CD1c-positive myeloid dendritic cell (primary cell): ENCODE measurements at regions not wholly inside any gene's neighbourhood (a gene's known extent, or its start where the extent isn't known, plus 50 kb on each side); places are given as distances from the start of the nearest gene placed in this dataset.

Experiments used
- DNase-seq: peaks from one replicate; pipeline ENCODE4 v3.0.0-alpha.2; 2016; ENCODE audit errors: extremely low spot score

DNA sequence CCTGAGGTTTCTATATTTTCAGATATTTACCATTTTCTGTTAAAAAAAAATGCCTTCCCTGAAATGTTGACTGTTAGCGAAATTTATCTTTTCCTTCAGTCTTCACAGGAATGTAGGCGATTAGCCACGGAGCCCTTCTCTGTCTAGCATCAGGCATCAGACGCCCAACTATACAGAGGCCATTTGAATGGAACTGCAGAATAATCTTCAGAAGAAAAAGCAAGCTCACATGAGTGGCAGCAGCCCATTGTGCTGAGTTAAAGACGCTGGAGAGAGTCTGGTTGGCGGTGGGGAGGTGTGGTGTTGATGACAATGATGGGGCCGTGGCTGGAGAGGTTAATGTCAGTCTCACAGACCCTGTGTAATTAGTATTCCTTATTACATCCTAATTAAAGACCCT, 196.8 kb upstream of the LEF1 start:
- DNase-seq: no peak

DNA sequence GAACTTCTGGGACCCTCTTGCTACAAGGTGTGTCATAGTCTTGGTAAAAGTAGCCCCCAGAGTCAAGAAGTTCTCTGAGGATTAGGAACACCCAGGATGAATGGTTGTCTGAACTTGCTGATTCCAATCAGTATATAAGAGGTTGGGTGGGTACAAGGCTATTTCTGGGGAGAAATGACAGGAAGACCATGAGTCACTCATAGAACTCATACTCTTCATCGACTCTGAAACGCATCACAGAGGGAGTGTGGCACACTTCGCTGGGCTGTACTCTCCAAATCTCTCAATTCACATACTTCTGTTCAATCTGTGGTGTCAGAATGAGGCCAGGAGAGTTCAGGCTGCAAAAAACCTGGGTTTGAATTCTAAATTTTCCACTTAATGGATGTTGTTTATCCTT, 193.2 kb upstream of the LEF1 start:
- no peak for DNase-seq

DNA sequence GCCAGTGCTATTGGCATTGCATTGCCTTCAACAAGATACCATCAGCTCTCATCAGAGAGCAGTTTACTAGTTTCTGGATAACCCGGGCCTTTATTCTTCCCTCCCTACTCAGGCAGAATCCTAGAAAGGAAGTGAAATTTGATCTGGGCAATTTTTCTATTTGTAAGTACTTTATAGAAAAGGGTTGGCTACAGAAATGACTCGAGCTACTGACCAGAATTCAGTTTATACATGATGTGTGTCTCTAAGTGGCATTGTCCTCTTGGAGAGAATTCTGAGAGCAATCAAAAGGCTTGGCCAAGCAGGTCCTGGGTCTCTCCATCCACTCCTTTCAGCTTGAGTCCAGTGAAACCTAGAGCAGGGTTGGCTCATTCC, 192.7 kb upstream of the LEF1 start:
- DNase-seq: no peak

DNA sequence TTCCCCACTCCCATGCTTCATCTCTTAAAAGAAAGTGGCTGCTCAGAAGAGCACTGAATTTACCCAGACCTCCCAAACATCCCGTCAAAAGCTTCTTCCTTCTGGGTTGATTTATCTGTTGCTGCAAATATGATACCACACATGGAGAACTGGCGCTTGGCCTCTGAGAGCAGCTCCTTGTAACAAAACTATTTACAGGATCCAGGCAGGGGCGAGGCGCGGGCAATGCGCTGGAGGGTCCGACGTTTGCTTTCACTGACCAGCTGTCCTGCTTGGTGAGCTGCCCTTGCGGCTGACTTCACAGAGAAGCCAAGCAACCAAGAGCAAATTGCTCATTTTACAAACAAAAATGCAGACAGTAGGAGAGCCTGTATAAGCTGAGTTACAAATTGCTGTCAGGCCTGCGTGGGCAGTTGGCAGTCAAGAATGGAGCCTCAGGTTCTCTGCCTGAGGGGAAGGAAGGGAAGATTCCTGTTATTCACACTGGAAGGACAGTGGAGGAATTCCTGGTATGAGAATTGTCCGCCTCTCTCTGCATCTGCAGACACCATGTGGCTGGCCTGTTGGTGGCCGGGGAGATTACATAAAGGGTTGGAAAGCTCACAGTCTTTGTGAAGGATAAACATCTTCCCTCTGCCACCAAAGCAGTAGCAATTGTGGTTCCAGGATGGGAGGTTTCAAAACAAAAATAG, 192.2 kb upstream of the LEF1 start:
- DNase-seq: no peak

DNA sequence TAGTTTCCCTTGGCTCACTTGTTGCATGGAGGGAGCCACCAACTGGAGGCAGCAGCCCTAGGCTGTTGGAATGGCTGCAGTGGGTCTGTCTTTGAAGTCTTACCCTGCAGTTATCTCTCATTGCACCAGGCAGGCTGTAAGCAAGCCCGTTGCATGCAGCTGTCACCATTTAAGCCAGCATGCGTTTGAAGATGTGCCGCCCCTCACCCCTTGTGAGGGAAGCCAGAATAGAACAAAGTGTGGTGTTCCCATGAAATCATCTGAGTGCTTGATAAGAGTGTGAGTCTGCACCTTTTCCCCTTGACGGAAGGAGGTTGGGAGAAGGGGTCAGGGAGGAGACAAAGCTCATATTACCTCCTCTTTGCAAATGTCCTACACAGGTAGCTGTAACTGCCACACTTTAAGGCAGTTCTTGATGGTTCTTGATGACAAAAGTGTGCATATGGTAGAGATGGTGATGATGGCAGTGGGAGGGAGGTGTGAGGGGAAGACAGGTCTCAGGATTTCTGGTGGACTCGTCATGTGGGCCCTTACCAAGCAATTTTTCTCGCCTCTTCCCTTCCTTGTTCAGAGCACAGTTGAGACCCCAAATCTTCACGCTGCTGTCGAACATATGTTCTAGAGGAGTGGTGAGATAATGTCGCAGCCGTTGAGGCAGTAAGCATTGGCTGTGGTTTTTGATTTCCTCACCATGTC, 191.4 kb upstream of the LEF1 start:
- DNase-seq: no peak

DNA sequence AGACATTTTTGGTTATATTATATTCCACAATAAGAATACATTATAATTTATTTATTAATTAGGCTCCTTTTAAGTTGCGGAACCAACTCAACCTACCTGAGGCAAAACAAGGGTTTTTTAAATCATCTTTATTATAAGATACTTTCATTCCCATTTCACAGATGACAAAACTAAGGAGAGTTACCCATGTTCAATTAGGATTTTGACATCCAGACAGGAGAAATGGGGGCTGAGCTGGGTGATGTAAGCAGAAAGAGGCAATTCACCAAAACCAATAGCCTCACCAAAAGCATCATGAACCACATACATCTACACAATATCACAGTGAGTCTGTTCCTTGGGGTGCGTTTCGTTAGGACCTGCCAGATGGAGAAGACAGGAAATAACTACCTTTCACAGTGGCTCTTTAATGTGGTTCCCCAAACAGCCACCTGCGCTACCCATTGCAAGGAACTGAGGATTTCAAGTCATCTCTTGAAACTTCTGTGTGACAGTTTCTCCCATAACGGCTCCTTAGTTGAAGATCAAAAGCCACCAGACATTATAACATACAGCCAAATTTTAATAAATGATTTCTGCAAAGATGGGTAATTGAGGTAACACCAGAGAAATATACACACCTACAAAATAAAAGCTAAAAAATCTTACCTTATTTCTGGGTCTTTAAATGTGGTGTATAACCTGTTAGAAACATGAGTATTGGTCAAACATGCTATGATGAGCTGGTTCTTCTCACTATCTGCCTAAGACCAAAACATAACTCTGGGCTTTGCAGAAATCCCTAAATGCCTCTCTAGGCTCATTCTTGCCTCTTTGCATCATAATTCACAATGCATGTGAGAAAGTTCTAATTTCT, 190.6 kb upstream of the LEF1 start:
- no peak for DNase-seq

DNA sequence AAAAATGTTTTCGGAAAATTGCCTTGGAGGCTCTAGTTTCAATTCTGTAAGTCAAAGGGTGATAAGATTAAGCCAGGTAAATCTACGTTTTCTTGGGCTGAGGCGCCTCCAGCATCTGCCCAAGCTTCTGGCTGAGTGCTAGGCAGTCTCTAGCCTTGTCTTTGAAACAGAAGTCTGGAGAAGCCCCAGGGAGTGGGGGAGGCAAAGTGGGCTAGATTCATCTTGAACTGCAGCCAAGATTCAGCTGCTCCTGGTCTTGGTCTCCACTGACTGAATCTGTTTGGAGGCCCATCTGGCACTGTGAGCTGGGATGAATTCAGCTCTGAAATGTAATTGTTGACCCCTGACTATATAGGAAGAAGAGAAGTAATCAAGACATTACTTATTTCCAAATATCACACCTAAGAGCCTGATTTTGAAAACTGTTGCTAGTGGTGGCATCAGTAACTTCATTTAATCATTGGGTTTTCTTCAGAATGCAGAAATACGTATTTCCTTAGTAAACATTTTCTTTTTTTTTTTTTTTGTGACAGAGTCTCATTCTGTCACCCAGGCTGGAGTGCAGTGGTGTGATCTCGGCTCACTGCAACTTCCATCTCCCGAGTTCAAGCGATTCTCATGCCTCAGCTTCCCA, 187.3 kb upstream of the LEF1 start:
- no peak for DNase-seq

DNA sequence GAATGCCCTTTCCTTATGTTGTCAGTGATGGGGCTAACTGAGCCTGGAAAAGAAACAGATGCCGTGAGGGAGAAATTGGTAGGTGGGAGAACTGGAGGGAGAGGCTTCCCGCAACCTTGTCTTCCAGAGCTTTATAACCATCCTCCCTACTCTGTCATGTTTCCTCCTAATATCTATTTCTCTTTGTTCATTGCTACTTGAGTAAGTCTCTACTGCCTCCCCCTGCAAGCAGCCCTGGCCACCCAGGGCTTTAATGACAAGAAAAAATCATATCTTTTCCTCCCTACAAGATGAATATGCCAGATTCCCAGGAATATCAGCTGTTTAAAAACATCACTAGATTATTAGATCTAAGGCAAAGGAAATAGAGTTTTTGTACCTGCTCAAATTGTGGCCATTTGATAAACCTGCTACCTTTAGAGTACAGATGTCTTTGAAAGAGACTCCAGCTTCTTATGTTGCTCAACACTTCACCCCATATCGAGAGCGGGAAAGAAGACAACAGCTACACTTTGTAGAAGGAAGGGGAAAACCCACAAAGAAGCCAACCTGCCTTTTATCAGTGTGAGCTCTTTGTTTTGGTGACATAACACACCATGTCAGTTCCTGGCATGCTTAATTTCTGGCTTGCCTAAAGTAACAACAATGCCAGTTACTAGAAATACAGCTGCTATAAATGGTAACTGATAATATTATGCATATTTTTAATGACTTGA, 186.6 kb upstream of the LEF1 start:
- peak; percentile 5 for DNase-seq

DNA sequence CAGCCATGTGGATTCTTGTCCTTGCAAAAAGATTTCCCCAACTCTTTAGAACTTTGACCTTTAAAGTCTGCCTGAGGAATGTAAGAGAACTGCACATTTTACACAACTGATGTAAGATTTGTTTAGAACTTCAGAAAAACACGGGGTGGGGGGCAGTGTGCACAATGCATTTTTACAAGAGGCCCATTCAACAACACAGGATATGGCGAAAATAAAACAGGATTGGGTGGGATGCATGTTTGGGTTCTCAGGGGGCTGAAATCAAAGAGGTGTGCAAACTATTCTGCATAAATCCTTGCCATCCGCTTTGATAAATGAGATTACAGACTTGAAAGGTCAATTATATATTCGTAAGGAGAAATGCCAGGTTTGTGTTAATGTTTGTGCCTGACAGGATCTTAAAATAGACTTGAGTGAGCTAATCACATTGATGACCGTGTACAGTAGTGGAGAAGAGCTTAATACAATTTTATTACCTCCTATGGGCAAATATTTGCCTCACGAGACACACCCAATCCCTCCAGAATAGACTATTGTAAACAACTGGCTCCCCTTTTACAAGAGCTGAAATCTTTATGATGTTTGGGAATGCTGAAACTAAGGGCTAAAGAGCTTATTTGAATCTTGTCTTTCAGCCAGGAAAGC, 184.1 kb upstream of the LEF1 start:
- DNase-seq: no peak

DNA sequence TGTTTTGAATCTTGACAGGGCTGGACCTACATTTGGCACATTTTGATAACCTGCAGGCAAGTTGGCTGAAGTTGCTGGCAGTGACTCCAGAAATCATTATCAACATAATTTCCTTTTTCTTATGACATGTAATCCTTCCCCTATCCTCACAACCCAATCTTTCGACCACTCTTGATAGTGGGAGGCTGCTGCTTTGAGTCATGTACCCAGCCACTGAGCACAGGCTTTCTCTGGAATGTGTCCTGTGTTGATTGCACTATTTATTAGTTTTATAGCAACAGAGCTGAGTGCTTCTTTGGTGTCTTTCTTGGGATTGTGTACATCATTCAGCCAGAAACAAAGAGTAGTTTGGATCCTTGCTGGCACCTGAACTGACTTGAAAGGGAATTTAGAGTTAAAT, 183.1 kb upstream of the LEF1 start:
- no peak for DNase-seq

DNA sequence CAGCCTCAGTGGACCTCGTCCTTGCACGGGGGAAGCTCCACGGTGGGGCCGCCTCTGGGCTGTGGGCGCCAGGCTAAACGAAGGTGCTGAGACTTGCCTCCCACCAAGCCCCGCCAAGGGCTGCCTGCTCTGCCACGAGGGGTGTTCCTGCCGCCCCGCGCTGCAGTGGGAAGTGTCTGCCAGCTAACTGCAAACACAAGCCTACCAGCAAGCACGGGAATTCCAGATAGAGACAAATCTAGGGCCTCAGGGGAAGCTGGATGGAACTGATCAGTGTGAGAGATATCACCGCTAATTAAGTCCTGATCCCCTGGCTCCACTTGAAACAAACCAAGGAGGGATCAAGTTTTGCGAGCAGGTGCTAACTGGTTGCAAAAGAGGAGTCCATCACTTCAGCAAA, 181.6 kb upstream of the LEF1 start:
- no peak for DNase-seq

DNA sequence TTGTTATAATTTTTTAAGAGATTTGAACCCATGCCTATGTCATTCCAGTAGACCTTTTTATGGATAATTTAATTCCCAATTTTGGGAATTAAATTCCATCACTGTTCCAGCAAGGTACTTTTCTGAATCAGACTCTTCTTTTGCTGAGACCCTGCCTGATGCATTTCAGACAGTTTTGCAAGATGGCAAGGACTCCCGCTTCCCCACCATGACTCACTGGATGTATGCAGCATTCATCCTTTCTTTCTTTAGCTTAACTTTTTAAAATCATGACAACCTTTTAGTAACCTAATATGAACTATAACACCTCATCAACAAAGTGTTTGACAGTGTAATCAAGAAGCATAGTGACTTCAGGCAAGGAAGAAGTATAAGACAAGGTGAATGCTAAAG, 178.1 kb upstream of the LEF1 start:
- DNase-seq: no peak

DNA sequence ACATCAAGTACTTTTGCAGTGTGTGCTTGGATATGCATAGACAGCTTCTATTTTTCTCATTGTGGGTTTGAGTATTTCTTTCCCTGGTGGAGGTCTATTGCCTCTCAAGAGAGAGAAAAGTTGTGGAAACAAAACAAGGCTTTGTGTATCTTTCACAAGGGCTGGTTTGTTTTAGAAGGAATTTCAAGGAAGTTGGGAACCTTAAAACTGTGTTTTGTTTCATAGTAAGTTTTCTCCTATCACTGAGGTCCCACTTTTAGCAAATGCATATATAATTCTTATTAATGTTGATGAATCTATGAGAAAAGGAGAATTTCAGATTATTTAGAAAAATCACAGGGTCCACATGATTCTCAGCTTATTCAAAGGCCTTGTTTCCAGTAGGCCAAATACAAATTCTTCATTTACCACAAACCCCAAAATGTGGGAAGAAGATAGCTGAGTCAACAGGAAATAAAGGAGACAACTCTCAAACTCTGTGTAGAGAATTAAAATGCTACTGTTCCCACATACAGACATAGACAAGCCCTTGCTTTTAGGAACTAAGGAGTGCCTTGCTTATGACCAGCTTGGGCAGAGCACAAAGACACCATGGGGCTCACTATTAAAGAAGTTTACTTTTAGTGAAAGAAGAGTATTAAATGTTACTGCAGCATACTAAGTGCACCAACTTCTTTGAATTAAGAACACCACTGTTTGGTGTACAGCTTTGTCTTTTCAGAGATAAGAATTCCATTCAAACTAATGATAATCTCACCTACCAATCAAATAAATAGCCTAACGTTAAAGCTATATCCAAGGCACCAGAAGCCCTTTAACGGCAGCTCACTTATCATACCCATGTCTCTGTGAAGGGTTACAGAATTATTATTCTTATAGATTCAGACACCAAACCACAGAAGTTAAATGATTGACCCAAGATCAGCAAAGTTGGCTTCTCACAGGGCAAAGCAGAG, 177.4 kb upstream of the LEF1 start:
- DNase-seq: no peak

DNA sequence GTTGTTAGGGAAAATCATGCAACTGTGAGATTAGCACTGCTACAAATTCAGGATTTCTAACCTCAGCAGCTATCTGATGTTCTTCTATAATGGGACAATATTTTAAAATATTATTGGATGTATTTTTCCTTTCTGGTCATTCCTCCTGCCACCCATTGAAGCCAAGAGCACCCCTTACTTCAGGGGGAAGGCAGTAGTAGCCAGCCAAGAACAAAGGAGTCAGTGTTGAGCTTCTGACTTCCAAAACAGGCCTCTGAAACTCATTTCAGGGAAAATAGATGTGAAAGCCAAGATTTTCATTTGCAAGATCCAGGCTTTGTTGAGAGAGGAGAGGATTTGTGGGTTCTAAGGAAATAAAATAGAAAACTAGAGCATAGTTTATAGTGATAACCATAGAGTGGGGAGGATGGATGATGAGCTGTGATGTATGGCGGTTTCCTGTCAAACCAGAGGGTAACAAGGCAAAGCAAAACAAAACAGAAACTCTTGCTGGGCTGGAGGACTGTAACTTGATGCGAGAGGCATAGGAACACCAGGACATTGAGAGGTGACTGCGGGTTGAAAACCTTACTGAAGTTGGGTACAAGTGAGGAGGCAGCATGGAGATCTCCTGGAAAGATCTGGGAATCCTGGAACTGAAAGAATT, 173.7 kb upstream of the LEF1 start:
- no peak for DNase-seq

DNA sequence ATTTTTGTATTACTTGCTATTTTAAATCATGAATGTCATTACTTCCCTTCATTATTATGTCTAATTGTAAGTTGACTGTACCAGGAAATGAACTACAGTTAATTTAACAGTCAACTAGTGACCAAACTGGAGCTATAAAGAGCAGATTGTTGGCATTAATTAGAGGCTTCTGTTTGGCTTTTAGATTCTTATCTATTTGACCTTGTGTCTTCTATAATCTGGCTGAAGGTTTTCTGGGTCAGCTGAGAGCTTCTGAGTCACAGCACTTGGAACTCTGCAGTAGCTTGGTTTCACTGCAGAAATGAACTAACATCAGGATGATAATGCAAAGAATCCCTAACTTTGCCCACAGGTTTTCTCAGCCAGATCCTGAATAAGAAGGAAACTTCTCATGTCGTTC, 169.2 kb upstream of the LEF1 start:
- DNase-seq: no peak

DNA sequence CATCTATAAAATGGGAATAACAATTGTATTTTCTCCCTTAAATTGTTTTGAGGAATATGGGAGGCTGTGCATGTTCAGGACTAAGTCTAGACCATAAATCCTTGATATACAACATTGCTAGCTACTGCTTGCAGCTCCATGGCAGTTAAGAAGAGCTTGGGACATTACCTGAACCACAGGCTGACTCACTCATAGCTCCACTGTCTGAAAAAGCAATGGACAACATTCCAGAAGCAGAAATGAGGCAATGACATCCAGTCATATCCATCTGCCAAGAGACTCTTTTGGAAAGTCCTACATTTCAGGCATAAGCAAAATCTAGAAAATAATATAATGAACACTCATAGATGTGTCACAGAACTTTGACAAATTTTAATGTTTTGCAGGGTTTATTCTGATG, 167.3 kb upstream of the LEF1 start:
- DNase-seq: no peak

DNA sequence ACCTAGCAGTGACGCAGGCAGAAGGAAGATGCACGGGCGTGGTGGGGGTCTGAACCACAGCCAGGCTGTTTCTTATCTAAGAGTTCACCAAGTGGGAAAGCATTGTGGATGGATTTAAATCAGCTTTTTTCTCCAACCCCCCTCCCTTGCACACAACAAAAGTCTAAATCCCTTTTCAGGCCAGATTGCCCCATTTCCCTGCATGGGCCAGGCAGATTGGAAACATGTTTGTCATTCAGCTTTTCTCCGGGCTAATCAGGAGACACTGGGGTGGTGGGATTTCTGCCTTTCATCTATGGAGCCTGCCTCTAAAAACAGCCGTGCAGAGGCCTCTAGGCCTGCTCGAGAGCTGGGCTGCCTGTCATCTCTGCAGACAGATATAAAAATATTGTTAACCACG, 166.3 kb upstream of the LEF1 start:
- DNase-seq: no peak

DNA sequence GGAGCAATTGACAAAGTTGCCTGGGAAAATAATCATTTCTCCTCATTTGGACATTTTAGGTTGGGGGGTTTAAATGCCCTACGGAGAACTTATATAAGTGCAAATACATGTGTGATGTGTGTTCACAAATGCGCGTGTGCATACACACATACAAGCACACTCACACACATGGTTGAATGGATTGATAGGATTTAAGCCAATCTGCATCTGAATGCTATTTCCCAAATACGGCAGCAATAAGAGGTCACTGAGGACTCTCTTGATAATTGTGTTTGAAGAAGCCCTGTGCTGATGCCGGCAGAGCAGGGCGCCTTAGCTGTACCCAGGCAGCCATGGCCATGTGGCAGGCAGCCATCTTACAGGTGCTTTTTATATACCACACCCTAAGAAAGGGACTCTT, 165.3 kb upstream of the LEF1 start:
- no peak for DNase-seq

DNA sequence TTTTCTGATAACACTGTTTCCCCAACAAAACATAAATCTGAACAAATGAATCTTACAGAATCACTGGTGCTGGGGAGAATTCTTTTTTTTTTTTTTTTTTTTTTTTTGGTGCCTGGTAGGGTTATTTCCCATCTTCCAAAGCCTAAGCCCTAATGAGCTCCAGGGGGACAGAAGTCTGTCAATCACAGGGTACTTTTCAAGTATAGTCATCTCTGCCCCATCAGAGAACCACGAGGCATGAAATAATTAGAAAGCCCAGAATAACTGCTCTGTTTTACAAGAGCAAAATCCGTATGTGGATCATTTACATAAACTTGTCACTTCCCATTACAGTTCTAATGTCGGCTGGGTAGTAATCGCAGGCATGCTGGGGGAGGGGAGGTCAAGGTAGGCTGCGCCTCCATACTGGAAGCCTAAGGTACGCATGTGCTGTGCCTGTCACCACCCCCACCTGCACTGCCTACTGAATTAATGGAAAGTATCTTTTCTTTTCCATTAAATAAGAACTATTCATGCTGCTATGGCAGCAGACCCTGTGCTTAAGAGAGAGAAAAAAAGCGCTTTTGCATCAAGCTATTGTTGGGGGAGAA, 164.7 kb upstream of the LEF1 start:
- no peak for DNase-seq
